ENCODE measurements at regions not wholly inside any gene's neighbourhood (a gene's known extent, or its start where the extent isn't known, plus 50 kb on each side); places are given as distances from the start of the nearest gene placed in this dataset.

DNA sequence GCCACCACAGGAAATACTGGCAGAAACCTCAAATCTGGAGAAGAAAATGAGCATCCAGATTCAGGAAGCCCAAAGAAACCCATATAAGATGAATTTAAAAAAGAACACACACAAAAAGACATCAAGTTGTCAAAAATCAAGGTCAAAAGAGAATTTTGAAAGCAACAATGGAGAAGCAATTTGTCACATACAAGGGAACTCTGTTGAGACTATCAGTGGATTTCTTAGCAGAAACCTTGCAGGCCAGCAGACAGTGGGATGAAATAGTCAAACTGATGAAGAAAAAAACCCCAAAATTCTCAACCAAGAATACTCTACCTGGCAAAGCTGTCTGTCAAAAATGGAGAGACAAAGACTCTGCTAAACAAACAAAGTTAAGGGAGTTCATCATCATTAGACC is 272.6 kb downstream of the ADCYAP1 start:
- H3K27me3 ChIP-seq (ENCODE audit: control insufficient read depth, insufficient read depth, low read length), result no peaks in the 10 kb centered on the region
- H3K4me3 ChIP-seq (ENCODE audit: low read depth, low read length), result no peak overlapping the region
- no peak for DNase-seq (ENCODE audit: low read depth)
- no peak for TF ChIP-seq CTCF (IDR thresholded peaks at IDR 0.05; ENCODE audit: insufficient read depth, low read depth, low read length)
- H3K36me3 ChIP-seq (ENCODE audit: control insufficient read depth, insufficient read depth, low read length), result no peaks in the 10 kb centered on the region
- CTCF ChIA-PET, result no interaction called here
- POLR2A ChIA-PET, result no interaction called here

DNA sequence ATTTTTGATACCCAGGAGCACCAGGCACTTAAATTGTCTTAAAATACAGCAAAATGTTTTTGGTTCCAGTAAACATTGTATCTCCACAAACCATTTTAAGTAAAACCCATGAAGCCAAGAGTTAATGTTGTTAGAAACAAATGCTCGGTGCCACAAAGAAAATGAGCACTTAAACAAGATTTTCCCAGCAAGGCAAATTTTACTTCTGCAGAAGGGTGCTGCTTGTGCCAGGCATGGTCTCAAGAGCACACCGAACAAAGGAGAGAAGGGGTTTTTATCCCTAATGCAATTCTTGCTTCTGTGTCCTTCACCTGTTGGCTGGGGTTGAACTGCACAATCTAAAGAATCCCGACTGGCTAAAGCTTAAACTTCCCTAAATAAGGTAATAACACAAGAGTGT is 286.7 kb downstream of the ADCYAP1 start:
- Histone ChIP-seq H3K4me3 (ENCODE audit: low read depth, low read length) (no peak overlapping the region), H3K36me3 (ENCODE audit: control insufficient read depth, insufficient read depth, low read length) (no peaks in the 10 kb centered on the region), H3K27me3 (ENCODE audit: control insufficient read depth, insufficient read depth, low read length) (no peaks in the 10 kb centered on the region)
- no peak for DNase-seq (ENCODE audit: low read depth)
- TF ChIP-seq CTCF (IDR thresholded peaks at IDR 0.05; ENCODE audit: insufficient read depth, low read depth, low read length), result no peak
- ChIA-PET POLR2A (no interaction called here), CTCF (no interaction called here)

GRCh38 chr18:1213126-1213525 is 308.5 kb downstream of the ADCYAP1 start:
- DNase-seq (ENCODE audit: low read depth), result no peak
- no peaks in the 10 kb centered on the region for H3K27me3 ChIP-seq (ENCODE audit: control insufficient read depth, insufficient read depth, low read length)
- TF ChIP-seq CTCF (IDR thresholded peaks at IDR 0.05; ENCODE audit: insufficient read depth, low read depth, low read length), result no peak
- CTCF ChIA-PET, result no interaction called here
- POLR2A ChIA-PET, result no interaction called here
- H3K4me3 ChIP-seq (ENCODE audit: low read depth, low read length), result no peak overlapping the region
- no peaks in the 10 kb centered on the region for H3K36me3 ChIP-seq (ENCODE audit: control insufficient read depth, insufficient read depth, low read length)

GRCh38 chr18:1222880-1223279 is 318.2 kb downstream of the ADCYAP1 start:
- TF ChIP-seq CTCF (IDR thresholded peaks at IDR 0.05; ENCODE audit: insufficient read depth, low read depth, low read length), result no peak
- Histone ChIP-seq H3K27me3 (ENCODE audit: control insufficient read depth, insufficient read depth, low read length) (no peaks in the 10 kb centered on the region), H3K4me3 (ENCODE audit: low read depth, low read length) (no peak overlapping the region), H3K36me3 (ENCODE audit: control insufficient read depth, insufficient read depth, low read length) (no peaks in the 10 kb centered on the region)
- ChIA-PET POLR2A (no interaction called here), CTCF (no interaction called here)
- no peak for DNase-seq (ENCODE audit: low read depth)

GRCh38 chr18:1227025-1227424 is 322.4 kb downstream of the ADCYAP1 start:
- no peaks in the 10 kb centered on the region for H3K27me3 ChIP-seq (ENCODE audit: control insufficient read depth, insufficient read depth, low read length)
- CTCF ChIA-PET, result no interaction called here
- no peaks in the 10 kb centered on the region for H3K36me3 ChIP-seq (ENCODE audit: control insufficient read depth, insufficient read depth, low read length)
- TF ChIP-seq CTCF (IDR thresholded peaks at IDR 0.05; ENCODE audit: insufficient read depth, low read depth, low read length), result no peak
- DNase-seq (ENCODE audit: low read depth), result no peak
- H3K4me3 ChIP-seq (ENCODE audit: low read depth, low read length), result no peak overlapping the region
- POLR2A ChIA-PET, result no interaction called here

Data from BJ (cell line).